Peyer's patch (tissue), 4 donors: ENCODE measurements at regions not wholly inside any gene's neighbourhood (a gene's known extent, or its start where the extent isn't known, plus 50 kb on each side); places are given as distances from the start of the nearest gene placed in this dataset.
"Not testable (repeated sequence)": the region's sequence is repeated elsewhere in the genome, so short reads cannot be mapped to it uniquely, and the experiment has no call there.

Experiments
- DNase-seq, 3 donors: peaks; one replicate each; pipeline ENCODE4 v3.0.0-alpha.2; 2017 to 2019
- H3K27ac ChIP-seq, 4 donors: fragments of 200-600 bp; sonication (generic); one replicate each; pipeline ENCODE4 v1.5.1; 2016 to 2019
- H3K27me3 ChIP-seq, 2 donors: fragments of 200-600 bp; sonication (generic); one replicate each; pipeline ENCODE4 v1.5.1; 2019
- H3K36me3 ChIP-seq, 3 donors: fragments of 200-600 bp; sonication (generic); one replicate each; pipeline ENCODE4 v1.5.1; 2016 to 2019
- H3K4me1 ChIP-seq, 4 donors: fragments of 200-600 bp; sonication (generic); one replicate each; pipeline ENCODE4 v1.5.1; 2016 to 2019
- H3K4me3 ChIP-seq, 4 donors: fragments of 200-600 bp; sonication (generic); 1 replicate in 3 of 4; 2 replicates in 1 of 4; pipeline ENCODE4 v1.5.1; 2016 to 2019; ENCODE audit warnings: mild to moderate bottlenecking in 1 of 4
- H3K9me3 ChIP-seq, 4 donors: fragments of 200-600 bp; sonication (generic); one replicate each; pipeline ENCODE4 v1.5.1; 2016 to 2019; ENCODE audit warnings: mild to moderate bottlenecking in 1 of 4
- CTCF ChIP-seq, 6 experiments: fragments of 450-650 bp in 4 of 6; fragments of 200-600 bp in 2 of 6; sonication (generic) in 1 of 6; IDR thresholded peaks; one replicate each; pipeline ENCODE4 v1.5.1; 2017 to 2019; ENCODE audit warnings: antibody characterized with exemption in 6 of 6, mild to moderate bottlenecking in 3 of 6, moderate library complexity in 1 of 6
- POLR2A ChIP-seq, 2 donors: fragments of 450-650 bp; IDR thresholded peaks; one replicate each; pipeline ENCODE4 v1.5.1; 2017; ENCODE audit warnings: antibody characterized with exemption in 2 of 2, mild to moderate bottlenecking in 2 of 2, moderate library complexity in 2 of 2

DNA sequence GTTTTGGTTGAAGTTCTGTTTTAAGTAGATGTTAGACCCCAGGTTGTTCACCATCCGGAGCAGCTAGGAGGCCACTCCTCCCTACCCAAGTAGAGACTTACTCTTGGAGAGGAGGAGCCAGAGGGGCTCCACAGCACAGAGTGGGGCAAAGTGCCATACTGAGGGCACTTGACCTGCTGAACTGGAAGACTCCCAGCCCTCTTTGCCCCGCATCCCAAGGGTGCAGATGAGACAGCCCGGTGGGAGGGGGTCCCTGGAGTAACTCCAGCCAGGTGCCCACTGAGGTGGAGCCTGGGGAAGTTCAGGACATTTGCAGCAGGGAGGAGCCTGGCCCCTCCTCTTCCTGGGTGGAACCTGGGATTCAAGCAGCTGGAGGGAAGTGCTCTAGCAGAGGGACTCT is 102.1 kb upstream of the GPR6 start:
- no peak for TF ChIP-seq POLR2A (IDR thresholded peaks at IDR 0.05)
- TF ChIP-seq CTCF (IDR thresholded peaks at IDR 0.05): no peak
- H3K9me3 ChIP-seq: no peaks in the 10 kb centered on the region
- no peaks in the 10 kb centered on the region for H3K4me1 ChIP-seq
- DNase-seq: no peak
- no peaks in the 10 kb centered on the region for H3K27me3 ChIP-seq
- H3K4me3 ChIP-seq: no peak overlapping the region
- no peak overlapping the region for H3K27ac ChIP-seq
- no peaks in the 10 kb centered on the region for H3K36me3 ChIP-seq

DNA sequence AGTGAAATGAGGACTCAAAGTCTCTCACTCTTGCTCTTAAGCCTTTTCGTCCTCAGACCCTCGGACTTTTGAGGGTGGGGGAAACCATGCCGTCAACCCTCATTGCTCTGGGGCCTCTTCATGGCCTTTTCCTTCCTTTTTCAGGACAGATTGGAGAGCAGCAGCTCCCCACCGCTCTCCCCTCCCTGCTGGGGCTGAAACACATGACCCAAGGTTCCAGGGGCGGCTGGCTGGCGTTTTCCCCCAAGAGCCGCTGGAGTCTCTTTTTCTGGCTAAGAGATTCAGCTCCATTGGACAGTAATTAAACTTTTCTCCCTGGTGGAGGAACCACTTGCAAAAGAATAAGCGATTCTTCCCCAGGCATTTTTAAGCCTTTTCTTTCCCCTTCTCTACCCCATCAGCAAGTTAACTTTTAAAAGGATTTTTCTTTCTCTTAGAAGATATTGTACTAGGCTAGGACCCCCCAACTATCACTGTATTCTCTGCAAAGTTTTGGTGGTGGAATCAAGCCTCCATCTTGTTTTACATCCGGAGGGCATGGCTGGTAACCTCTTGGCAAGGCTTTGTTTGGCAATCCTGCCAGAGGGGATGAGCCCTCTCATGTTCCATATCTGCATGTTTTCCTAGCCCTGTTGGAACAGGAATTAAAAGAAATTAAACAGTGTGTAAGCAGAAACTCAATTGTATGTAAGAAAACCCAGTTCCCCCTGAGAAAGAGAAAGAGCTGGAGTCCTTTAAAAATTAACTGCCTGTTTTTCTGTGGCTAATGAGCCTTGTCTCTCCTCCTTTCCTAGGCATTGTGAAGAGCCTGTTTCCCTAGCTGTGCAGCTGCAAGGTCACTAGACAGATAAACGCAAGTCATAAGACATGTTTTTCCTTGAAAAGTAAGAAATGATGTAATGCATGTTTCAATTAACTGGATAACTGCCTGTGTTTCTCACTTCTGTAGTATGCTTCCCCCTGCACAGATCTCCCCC is 100.8 kb upstream of the GPR6 start:
- Histone ChIP-seq H3K27me3 (no peaks in the 10 kb centered on the region), H3K36me3 (no peaks in the 10 kb centered on the region), H3K27ac (no peak overlapping the region), H3K9me3 (peaks cover 0 to 5% (median 0%) of the 10 kb centered on the region in 4 donors), H3K4me3 (no peak overlapping the region), H3K4me1 (no peaks in the 10 kb centered on the region)
- no peak for TF ChIP-seq CTCF (IDR thresholded peaks at IDR 0.05)
- TF ChIP-seq POLR2A (IDR thresholded peaks at IDR 0.05): no peak
- DNase-seq: no peak

DNA sequence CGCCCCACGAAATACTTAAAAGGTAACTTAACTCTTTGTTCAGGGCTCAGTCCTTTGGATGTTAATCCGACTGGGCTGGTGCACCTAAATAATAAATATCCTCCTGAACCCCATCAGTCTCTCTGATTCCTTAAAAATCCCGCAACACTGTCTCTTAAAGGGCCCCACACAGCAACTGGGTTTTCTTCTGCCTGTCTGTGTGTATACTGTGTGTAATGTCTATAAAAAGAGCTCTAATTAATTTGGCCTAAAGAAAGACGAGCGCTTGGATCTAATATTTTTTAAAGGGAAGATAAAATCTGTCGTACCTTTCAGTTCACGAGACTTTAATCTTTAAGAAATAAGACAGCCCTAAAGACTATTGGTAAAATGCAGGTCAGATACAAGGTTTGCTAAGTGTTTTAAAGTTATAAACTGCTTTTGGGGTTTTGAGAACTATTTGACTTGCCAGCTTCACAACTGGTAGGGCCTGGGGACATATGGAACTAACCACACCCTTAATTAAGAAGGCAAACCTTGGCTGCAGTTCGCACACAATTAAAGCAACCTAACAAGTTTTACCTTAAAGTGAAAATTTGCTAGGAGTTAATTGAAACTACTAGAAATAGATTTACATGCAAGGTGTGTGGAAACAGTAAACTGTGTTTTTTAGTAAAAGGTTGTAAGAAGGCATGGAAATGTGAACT is 100.0 kb upstream of the GPR6 start:
- H3K4me3 ChIP-seq, H3K27me3 ChIP-seq, DNase-seq, H3K27ac ChIP-seq, H3K36me3 ChIP-seq, H3K4me1 ChIP-seq, H3K9me3 ChIP-seq: not testable (repeated sequence)

DNA sequence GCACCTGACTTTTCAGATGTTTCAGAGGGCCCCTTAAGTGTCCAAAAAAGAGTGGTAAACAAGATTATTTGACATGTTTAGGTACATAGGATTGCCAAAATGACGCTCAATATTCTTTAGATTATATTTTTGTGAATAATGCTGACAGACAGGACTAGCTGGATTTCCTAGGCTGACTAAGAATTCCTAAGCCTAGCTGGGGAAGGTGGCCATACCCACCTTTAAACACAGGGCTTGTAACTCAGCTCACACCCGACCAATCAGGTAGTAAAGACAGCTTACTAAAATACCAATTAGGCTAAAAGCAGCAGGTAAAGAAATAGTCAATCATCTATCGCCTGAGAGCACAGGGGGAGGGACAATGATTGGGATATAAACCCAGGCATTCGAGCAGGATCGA is 99.0 kb upstream of the GPR6 start:
- H3K36me3 ChIP-seq, DNase-seq, H3K4me1 ChIP-seq, H3K9me3 ChIP-seq, H3K4me3 ChIP-seq, H3K27me3 ChIP-seq, H3K27ac ChIP-seq: not testable (repeated sequence)

- Histone ChIP-seq H3K4me1 (no peaks in the 10 kb centered on the region), H3K27ac (no peak overlapping the region), H3K9me3 (peaks cover 0 to 5% (median 0%) of the 10 kb centered on the region in 4 donors), H3K4me3 (no peak overlapping the region), H3K27me3 (no peaks in the 10 kb centered on the region), H3K36me3 (no peaks in the 10 kb centered on the region)
- no peak for DNase-seq
- no peak for TF ChIP-seq POLR2A (IDR thresholded peaks at IDR 0.05)
These were observed 98.6 kb upstream of the GPR6 start for GRCh38 chr6:109879521-109879920.

GRCh38 chr6:109881069-109881468 is 97.0 kb upstream of the GPR6 start:
- DNase-seq, H3K27me3 ChIP-seq, H3K4me3 ChIP-seq, H3K36me3 ChIP-seq, H3K27ac ChIP-seq, H3K9me3 ChIP-seq, H3K4me1 ChIP-seq: not testable (repeated sequence)

DNA sequence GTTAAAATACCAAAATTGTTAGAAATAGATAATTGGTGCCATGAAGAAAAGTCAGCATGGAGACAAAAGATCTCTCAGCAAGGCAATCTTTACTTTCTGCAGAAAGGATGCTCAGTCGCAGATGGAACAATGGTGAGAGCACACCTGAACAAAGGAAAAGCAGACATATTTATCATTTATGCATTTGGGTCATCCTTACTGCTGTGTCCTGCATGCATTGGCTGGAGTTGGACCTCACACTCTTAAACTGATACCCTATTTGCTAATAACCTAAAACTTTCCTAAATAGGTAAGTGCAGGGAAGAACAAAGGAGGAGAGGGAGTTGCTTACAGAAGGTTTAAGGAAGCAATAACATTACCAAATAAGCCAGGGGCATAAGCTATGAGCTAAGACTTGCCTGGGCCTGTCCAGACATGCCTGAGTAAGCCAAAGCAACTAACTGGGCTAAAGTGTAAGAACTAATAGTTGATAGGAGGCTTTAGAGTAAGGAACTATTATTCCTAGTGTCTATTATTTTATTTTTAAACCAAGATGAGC is 96.1 kb upstream of the GPR6 start:
- H3K36me3 ChIP-seq, H3K4me3 ChIP-seq, H3K9me3 ChIP-seq, H3K27me3 ChIP-seq, DNase-seq, H3K4me1 ChIP-seq, H3K27ac ChIP-seq: not testable (repeated sequence)

GRCh38 chr6:109891924-109892323 is 86.2 kb upstream of the GPR6 start:
- Histone ChIP-seq H3K4me3 (no peak overlapping the region), H3K9me3 (no peaks in the 10 kb centered on the region), H3K27ac (no peak overlapping the region), H3K36me3 (no peaks in the 10 kb centered on the region), H3K27me3 (no peaks in the 10 kb centered on the region), H3K4me1 (peaks cover 0 to 4% (median 0%) of the 10 kb centered on the region in 4 donors)
- TF ChIP-seq CTCF (IDR thresholded peaks at IDR 0.05) (no peak), POLR2A (IDR thresholded peaks at IDR 0.05) (no peak)
- no peak for DNase-seq
